HG02798 (cell line): ENCODE measurements at regions not wholly inside any gene's neighbourhood (a gene's known extent, or its start where the extent isn't known, plus 50 kb on each side); places are given as distances from the start of the nearest gene placed in this dataset.

Experiments
- ATAC-seq: cut with Tn5 transposase; IDR thresholded peaks from one replicate; pipeline ENCODE4 v1.9.1; 2021; ENCODE audit warnings: mild to moderate bottlenecking; ENCODE audit not compliant: unreplicated experiment, poor library complexity

DNA sequence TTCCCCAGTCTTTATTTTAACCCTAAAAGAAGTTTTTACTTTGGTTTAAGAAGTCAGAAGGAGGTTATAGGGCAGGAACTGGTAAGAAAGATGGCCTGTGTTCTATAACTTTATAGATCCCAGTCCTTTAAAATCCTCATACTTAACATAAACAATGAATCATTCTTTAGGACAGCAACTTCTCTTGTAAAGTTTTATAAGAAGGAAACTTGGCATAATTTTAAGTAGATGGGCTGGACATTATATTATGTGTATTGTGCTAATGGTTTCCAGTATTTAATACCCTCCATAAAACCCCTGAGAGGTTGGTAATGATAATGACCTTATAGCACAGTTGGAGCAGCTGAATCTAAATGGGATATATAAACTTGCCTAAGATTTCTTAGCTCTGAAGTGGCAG lies 247.2 kb downstream of the FAM170A start:
- no peak for ATAC-seq

DNA sequence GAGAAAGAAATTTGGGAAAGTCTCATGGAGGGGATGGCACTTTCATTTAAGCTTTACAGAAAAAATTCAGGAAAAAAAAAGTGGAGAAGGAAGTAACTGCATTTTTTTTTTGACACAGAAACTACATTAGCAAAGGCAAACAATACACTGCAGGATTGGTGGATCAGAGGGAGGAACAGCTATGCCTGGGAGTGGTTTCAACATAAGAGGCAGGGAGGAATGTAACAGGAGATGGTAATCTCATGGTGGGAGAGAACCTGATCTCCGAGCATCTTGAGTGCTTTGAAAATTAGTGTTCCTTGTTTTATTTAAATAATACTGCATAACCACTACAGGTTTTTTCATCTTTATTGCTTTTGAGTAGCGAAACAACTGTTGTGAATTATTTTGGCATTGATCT lies 249.4 kb downstream of the FAM170A start:
- no peak for ATAC-seq

DNA sequence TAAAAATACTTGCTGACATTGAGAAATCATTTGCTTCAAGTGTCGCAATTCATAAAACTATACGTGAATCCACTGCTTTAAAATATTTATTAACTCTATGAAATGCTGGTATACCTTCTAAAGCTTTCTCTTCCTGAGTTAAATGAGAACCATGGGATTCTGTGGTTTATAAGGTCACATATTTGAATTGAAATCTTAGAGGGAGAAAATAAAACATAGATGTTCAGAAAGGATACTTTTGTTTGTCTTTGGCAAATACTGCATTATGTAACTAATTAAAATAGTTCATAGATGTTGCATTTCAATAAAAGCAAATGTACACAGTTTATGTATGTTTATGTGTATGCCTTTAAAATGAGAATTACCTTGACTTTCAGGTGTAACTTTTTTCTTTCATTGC lies 250.1 kb downstream of the FAM170A start:
- no peak for ATAC-seq

DNA sequence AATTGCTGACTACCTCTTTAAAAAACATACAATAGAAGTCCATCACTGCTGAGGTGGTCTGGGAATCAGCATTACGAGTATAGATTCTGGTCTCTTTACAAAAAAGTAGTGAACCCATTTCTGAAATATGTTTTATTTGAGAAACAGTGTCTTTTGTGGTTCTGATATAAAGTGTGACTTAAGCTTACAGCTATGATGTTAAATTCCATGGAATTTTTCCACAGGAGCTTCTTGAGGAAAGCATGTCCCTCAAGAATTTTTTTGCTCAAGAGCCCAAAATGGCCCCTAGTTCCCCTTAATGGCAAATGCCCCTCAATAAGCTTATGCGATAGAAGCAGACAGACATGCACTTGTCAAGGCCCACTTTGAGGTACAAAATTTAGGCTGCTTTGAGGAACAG lies 265.7 kb downstream of the FAM170A start:
- no peak for ATAC-seq

DNA sequence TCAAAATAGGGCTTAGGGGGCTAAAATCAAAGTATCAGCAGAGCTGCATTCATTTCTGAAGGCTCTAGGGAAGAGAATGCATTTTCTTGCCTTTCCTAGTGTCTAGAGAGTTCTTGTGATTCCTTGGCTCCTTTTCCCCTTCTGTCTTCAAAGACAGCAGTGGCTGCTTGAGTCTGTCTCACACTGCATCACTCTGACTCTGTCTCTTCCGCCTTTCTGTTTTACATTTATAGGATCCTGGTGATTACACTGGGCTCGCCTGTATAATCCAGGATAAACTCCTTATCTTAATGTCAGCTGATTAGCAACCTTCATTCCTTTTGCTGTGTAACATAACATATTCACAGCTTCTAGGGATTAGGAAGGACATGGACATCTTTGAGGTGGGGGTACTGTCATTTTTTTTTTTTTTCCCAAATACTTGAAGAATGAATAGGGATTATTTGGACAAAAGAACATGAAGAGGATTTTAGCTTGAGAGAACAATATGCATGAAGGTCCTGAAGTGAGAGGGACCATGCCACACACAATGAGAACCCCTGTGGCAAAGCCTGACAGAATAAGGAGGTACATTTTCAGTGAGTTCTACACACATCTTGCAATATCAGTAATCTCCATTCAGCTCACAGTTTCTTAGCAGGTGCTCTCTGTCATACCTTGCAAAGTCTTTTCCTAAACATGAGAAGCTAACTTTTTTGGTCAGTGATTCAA lies 267.6 kb downstream of the FAM170A start:
- no peak for ATAC-seq

DNA sequence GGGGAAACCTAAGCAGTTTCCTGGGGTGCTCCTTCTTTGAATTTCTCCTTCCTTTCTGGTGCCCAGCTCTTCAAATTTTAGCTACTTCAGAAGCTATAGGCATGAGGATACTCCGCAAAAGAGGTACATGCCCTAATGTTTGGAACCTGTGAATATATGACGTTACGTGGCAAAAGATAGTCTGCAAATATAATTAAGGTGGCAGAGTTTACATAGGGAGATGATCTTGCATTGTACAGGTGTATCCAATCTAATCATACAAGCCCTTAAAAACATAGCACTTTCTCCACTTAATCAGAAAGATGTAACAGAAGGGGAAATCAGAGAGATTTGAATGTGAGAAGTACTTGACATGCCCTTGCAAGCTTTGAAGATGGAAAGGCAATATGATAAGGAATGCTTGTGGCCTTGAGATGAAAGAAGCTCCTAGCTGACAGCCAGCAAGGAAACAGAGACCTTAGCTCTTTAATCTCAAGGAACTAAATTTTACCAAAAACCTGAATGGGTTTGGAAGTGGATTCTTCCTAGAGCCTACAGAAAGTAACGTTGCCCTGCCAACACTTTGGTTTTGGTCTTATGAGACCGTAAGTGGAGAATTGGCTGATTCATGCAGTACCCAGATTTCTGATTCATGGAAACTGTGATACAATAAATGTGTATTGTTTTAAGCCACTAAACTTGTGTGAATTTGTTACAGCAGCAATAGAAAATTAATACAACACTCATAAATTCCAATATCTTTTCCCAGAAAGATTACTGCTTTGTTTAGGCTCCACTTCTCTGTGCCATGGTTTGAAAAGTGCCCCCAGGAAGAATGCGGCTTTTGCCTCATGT lies 268.4 kb downstream of the FAM170A start:
- ATAC-seq, result no peak

DNA sequence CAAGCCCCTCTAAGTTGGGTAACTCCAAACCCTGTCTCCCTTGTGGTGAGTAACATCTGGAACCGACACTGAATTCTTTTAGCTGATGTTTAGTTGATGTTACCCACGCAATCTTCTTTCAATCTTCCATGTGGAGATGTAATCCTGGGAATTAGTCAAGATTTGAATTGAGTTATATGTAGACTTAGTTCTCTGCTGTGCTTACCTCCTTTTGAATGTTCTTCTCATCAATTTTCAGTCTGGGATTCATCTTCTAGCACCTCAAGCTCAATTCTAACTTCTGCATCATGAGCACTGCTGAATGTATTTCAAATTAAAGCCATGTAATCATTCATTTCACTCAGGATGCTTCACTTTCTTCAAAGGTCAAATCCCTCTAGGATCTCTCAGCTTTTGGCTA lies 270.6 kb downstream of the FAM170A start:
- ATAC-seq, result no peak

DNA sequence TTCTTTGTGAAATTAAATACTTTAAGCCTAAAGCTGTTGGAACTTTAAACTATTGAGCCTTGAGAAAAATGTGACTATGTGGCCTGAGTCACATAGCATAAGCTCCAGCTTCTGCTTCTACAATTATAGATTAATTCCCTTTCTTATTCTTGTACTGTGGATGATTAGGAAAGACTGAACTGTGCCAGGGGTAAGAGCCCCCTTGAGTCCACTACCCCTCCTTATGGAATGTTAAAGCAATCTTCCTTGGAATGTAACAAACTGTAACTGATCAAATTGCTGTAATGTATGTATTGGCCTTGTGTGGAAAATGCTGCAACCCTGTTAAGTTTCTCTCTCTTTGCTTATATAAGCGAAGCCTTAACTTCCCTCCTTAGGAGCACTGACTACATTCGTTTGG lies 273.2 kb downstream of the FAM170A start:
- ATAC-seq, result no peak

DNA sequence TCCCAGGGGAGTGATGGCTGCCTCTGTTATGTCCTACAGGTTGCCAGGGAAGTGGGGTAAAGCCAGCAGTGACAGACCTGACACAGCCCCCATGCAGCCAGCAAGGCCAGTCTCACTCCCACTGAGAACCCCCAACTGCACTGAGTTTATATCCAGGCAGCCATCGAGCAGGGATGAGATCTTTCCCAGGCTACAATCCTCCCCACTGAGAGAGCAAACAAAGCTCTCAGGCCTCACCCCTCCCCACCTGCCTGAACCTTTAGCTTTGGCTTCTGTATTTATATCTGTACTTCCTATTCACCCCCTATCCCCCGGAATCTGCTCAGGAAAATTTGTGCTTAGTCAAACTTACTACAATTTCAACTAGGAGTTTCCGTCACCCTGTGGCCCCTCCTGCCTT lies 284.1 kb downstream of the FAM170A start:
- ATAC-seq, result no peak

DNA sequence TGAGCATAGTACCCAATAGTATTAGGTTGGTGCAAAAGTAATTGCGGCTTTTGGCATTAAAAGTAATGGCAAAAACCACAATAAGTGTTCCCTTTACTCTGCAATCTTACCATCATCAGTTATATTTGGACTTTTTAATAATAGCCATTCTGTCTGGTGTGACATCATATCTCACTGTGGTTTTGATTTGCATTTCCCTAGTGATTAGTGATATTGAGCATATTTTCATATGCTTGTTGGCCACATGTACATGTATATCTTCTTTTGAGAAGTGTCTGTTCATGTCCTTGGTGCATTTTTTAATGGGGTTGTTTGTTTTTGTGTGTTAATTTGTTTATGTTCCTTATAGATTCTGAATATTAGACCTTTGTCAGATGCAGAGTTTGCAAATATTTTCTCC lies 289.9 kb downstream of the FAM170A start:
- ATAC-seq, result no peak

DNA sequence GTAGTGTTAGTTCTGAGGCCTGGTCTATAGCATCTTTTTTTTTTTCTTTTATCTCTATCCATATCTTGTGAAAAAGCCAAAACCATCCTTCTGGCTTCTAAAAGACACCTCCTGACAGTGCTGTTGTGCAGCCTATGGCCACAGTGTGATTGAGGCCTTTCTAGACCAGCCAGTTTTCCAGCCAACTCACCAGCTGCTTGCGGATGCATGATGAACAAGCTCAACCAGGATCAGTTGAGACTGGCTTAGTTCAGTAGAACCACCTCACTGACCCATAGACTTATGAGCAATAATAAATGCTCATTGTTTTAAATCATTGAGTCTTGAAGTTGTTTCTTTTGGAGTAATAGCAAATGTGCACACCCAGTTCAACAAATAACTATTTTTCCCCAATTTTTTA lies 296.9 kb downstream of the FAM170A start:
- ATAC-seq, result no peak

DNA sequence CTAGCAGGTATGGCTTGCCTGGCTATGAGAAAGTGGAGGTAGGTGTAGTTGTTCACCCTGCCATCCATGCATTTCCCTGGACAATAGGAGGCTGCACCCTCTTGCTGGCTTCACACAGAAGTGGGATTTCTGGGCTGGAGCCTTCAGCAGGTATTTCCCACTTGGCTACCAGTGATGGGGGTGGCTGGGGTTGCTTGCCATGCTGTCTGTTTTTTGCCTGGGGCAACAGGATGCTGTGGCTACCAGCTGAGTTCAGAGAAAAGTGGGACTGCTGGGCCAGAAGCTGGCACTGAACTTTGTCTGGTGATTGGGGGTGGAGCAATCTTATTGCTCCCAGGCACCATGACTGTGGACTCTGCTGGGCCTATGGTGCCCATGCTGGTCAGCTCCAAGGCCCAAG lies 299.6 kb downstream of the FAM170A start:
- ATAC-seq, result no peak

DNA sequence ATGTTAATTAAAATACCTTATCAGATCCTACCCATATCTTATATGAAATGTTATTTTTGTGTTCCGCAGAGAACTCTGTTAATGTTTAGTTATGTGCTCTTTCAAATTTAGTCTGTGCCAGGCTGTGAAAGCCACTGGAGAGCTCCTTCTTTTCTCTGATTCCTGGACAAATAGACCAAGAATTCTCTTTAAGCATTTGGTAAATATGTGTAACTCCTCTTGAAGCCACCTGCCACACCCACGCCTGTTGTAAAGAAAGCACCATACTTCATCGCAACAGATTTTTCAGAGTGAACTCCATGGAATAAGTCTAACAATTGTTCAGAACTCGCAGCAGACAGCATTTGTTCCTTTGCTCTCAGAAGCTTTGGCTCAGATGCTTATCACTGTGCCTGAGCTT lies 301.1 kb downstream of the FAM170A start:
- no peak for ATAC-seq

DNA sequence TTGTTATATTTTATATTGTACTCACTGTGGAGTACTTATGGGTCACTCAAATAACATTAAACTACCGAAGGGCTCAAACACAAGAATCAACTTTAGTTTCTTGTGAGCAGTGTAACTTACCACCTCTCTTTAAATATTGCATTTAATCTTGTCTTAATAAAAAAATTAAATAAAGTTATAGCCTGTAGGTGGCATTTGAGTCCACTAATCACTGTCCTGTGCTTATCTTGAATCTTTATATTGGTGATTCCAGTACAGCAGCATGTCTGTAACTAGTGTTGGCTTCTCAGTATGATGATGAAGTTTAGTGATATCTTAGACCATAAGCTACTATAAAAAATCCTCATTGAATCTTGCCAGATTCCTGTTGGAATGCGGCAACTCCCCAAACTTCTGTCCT lies 313.8 kb downstream of the FAM170A start:
- no peak for ATAC-seq

DNA sequence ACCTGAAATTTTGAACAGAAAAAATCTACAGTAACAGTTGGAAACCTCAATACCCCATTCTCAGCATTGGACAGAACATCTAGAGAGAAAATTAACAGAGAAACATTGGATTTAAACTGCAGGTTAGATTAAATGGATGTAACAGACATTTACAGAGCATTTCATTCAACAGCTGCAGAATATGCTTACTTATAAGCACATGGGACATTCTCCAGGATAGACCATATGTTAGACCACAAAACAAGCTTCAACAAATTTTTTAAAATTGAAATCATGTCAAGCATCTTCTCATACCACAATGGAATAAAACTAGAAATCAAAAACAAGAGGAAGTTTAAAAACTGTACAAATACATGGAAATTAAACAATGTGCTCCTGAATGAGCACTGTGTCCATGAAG lies 316.3 kb downstream of the FAM170A start:
- ATAC-seq, result no peak

DNA sequence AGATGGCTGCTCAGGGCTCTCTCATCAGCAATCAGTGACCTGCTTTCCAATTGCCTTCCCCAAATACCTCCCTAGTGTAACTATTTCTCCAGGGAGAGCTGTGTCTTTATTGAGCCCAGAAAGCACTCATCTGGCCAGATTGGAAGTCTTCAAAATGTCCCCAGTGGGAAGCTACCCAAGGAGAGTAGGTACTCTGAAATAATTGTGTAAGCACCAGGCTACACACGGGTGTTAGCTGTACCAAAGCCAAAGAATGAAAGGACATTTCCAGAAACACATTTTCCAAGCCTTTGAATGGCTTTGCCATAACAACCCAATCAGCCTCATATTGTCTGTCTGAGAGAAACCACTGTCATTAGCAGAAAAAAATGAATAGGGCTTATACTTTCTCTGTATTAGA lies 318.8 kb downstream of the FAM170A start:
- no peak for ATAC-seq

DNA sequence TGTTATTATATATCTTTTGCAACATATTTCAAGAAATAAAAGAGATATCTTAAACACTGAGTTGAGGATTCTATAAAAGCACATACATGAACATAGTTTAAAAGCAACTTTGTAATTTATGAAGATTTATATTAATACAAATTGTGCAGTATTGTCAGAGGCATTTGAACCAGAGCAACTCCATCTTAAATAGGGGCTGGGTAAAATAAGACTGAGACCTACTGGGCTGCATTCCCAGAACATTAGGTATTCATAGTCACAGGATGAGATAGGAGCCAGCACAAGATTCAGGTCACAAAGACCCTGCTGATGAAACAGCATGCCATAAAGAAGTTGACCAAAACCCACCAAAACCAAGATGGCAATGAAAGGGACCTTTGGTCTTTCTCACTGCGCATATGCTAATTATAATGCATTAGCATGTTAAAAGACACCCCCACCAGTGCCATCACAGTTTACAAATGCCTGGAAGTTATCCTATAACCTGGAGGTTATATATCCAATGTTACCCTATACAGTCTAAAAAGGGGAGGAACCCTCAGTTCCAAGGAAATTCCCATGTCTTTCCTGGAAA lies 320.2 kb downstream of the FAM170A start:
- no peak for ATAC-seq

DNA sequence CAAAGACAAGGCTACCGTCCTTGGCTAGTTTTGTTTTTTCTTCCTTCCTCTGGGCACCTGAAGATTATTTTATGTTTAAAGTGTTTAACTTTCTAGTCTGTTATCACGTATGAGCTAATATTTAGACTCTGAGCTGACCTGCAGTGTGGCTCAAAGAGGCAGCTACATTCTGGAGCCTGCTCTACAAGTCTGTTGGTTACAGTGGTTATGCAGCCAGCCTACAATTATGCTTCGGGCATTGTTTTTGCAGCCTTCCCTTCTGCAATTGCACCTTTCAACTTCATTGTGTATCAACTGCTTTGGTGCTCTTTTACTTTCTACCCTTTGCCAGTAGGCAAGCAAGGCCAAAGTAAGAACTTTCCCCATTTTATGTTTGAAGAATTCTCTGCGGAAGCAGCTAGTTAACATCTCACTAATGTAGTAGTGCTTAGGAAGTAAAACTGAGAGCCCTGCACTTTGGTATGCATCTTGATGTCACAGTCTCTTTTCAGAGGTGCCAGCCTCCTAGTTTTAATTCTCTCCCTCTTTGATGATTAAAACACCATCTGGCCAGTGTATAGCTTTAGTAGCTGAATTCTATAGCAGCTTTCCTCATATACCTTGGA lies 322.1 kb downstream of the FAM170A start:
- no peak for ATAC-seq

DNA sequence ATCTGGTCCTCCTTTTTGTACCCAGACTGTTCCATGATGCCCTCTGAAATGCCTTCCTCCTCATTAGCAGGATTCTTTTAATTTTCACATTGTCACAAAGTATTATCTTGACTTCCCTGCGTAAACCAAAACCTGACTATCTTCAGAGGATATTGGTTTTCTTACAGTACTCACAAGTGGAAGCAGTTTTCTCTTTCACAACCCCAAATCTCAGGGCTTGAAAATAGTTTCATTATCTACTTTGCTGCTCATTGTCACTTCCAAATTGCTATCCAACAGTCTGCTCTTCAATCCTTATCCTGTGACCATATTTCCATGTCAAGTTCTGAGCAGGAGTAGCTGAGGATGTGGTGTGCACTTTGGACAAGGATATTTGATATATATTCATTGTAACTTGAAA lies 324.1 kb downstream of the FAM170A start:
- ATAC-seq, result no peak

DNA sequence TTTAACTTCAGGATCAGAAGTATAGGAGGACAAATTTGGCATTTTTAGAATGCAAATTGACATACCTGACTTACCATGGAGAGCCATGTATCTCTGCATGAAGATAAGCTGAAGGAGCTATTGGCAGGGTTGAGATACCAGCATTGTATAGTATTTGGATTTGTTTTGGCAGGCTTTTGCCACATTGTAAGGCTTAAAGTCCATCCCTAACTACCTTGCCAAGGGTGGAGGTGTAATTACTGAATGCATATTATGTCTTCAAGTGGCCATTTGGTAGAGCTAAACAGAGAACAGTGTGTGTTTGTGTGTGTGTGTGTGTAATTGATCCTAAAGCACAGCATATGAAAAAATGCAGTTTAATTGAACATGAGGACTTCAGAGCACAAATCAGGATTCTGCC lies 324.7 kb downstream of the FAM170A start:
- ATAC-seq, result no peak

DNA sequence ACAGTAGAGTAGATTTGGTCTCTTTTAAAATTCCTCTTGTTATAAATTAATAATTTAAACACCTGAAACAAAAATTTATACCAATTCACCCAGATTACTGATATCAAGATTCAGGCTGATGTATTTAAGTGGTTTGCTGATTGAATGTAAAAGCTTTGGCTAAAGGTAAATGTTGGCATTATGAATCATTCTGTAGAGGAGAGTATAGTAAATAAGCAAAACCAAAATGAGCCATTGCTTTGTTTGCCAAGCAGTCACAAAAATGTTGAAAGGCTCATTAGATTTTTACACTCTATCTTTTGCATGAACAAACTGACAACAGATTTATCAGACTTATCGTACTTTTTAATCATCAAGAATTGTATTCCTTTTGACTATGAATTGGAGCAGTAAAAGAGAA lies 332.6 kb downstream of the FAM170A start:
- ATAC-seq, result no peak
